Heart right ventricle (tissue), 16 donors: ENCODE measurements at regions not wholly inside any gene's neighbourhood (a gene's known extent, or its start where the extent isn't known, plus 50 kb on each side); places are given as distances from the start of the nearest gene placed in this dataset.

Experiments
- ATAC-seq, 8 donors: fragments of 200-7000 bp; cut with Tn5 transposase; one replicate each; pipeline ENCODE4 v1.9.1; 2020; ENCODE audit warnings: mild to moderate bottlenecking in 8 of 8, moderate library complexity in 8 of 8, moderate number of reproducible peaks in 1 of 8
- DNase-seq, 2 donors: peaks; one replicate each; pipeline ENCODE4 v3.0.0-alpha.2; 2020
- H3K27ac ChIP-seq, 10 donors: fragments of 200-600 bp; sonication (generic) in 2 of 10; one replicate each; pipeline versions ENCODE4 v1.5.0 to v1.8.0; 2020 to 2022; ENCODE audit warnings: mild to moderate bottlenecking in 3 of 10
- H3K27me3 ChIP-seq, 7 donors: fragments of 200-600 bp; one replicate each; pipeline ENCODE4 v1.8.0; 2021 to 2022; ENCODE audit warnings: mild to moderate bottlenecking in 2 of 7
- H3K36me3 ChIP-seq, 9 donors: fragments of 200-600 bp; sonication (generic) in 1 of 9; one replicate each; pipeline versions ENCODE4 v1.5.0 to v1.8.0; 2020 to 2022; ENCODE audit warnings: mild to moderate bottlenecking in 2 of 9
- H3K4me1 ChIP-seq, 9 donors: fragments of 200-600 bp; sonication (generic) in 1 of 9; one replicate each; pipeline versions ENCODE4 v1.5.0 to v1.8.0; 2020 to 2022; ENCODE audit warnings: mild to moderate bottlenecking in 4 of 9
- H3K4me3 ChIP-seq, 10 donors: fragments of 200-600 bp; sonication (generic) in 2 of 10; one replicate each; pipeline versions ENCODE4 v1.5.0 to v1.8.0; 2020 to 2022; ENCODE audit warnings: mild to moderate bottlenecking in 7 of 10, moderate library complexity in 2 of 10
- H3K9me3 ChIP-seq, 11 donors: fragments of 200-600 bp in 10 of 11; sonication (generic) in 2 of 11; one replicate each; pipeline versions ENCODE4 v1.5.0 to v1.8.0; 2013 to 2022; ENCODE audit warnings: mild to moderate bottlenecking in 2 of 11, control low read depth in 1 of 11, moderate library complexity in 1 of 11
- WGBS, 2 donors: extraction: QIAGEN DNeasy Blood & Tissue Kit; methylation state at CpG; one replicate each; pipeline ENCODE4 v1.1.7; 2013; ENCODE audit warnings: inconsistent platforms in 1 of 2; 5-methylcytosine and 5-hydroxymethylcytosine counted together
- intact Hi-C, 10 donors: fragments of 100-400 bp; cut with DNase I; formaldehyde crosslinking; loops; one replicate each; pipeline versions ENCODE4 v1.11.1 to v1.14.2; 2022
- TF ChIP-seq, protein P1 (sequence below), 9 donors: fragments of 200-600 bp; sonication (generic) in 2 of 9; IDR thresholded peaks; one replicate each; pipeline versions ENCODE4 v1.5.0 to v1.8.0; 2021 to 2022; ENCODE audit warnings: antibody characterized with exemption in 9 of 9, mild to moderate bottlenecking in 5 of 9, moderate library complexity in 1 of 9
- donor health status: Arrhythmogenic right ventricular cardiomyopathy.
- donor health status: ischemic (EF 13 %, LVEDD 7.1; RV severe dilation, severe dysfunction).
- donor health status: healthy with polysubstance abuse.
- donor health status: DM: no; HTN: yes; CAD: no.
- donor health status: DM: no; HTN: no; CAD: no.
- donor health status: ischemic (EF 25% LVEDD 6.9; RV normal size, moderate dysfunction).
- donor health status: ischemic (EF 25% LVEDD 5.7; RV mildly dilated, moderate dysfunction).
- donor health status: healthy.
- donor health status: DM: yes; HTN: yes; CAD: no.
- donor health status: Ischemic cardiomyopathy.
- donor health status: ischemic (EF 35%, LVEDD 5.7; RV mildly dilated, moderate dysfunction).
- donor health status: nonischemic (EF 11% LVEDD 7.7; RV severe dilation, severe dysfunction).
- donor health status: DM: yes; HTN: yes; CAD: no.
- donor health status: PGD.
- donor health status: ischemic (EF 29% LVEDD 5.4; RV normal size, mild dysfunction).
- donor health status: nonischemic (EF 23%, LVEDD 6.1; RV moderate dilation, normal function).

DNA sequence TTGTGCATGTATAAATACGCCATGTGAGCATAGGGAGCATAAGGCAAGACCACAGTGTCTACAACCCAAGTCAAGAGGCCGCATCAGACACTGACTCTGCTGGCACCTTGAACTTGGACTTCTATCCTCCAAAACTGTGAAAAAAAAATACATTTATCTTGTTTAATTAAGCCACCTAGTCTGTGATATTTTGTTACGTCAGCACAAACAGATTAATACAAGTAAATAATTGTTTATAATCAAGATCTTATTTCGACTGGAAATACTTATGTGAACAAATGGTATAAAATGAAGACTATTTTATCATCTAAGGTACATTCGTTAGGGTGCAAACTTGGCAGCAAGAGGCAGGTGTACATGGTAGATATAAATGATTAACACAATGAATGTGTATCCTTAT, 599.3 kb upstream of the LRRC4C start:
- intact Hi-C loops: no loop called here
- no peaks in the 10 kb centered on the region for H3K27me3 ChIP-seq
- H3K27ac ChIP-seq: no peak overlapping the region
- H3K9me3 ChIP-seq: peaks cover 0 to 3% (median 0%) of the 10 kb centered on the region in 11 donors
- H3K4me1 ChIP-seq: no peaks in the 10 kb centered on the region
- TF ChIP-seq, protein P1, sequence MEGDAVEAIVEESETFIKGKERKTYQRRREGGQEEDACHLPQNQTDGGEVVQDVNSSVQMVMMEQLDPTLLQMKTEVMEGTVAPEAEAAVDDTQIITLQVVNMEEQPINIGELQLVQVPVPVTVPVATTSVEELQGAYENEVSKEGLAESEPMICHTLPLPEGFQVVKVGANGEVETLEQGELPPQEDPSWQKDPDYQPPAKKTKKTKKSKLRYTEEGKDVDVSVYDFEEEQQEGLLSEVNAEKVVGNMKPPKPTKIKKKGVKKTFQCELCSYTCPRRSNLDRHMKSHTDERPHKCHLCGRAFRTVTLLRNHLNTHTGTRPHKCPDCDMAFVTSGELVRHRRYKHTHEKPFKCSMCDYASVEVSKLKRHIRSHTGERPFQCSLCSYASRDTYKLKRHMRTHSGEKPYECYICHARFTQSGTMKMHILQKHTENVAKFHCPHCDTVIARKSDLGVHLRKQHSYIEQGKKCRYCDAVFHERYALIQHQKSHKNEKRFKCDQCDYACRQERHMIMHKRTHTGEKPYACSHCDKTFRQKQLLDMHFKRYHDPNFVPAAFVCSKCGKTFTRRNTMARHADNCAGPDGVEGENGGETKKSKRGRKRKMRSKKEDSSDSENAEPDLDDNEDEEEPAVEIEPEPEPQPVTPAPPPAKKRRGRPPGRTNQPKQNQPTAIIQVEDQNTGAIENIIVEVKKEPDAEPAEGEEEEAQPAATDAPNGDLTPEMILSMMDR (IDR thresholded peaks at IDR 0.05): no peak
- ATAC-seq (no peak), DNase-seq (no peak)
- H3K36me3 ChIP-seq: no peaks in the 10 kb centered on the region
- WGBS, 2 donors: 81 to 82% methylated on average over 5 of the region's 5 CpGs
- no peak overlapping the region for H3K4me3 ChIP-seq

DNA sequence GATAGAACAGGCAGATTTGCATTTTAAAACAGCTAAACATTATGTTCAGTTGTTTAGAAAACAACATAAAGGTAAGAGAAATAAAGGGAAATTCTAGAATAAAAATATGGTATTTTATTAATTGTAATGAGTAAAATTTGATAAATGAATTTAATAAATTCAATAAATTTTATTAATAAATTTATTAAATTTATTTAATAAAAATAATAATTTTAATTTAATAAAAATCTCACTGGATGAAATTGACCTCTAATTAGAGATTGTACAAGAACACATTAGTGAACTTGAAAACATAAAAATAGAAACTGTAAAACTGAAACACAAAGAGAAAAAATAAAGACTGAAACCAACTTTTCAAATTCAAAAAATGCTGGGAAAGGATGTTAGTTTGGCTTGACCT, 605.7 kb upstream of the LRRC4C start:
- Histone ChIP-seq H3K27me3 (no peaks in the 10 kb centered on the region), H3K36me3 (no peaks in the 10 kb centered on the region), H3K27ac (no peak overlapping the region), H3K4me3 (no peak overlapping the region), H3K4me1 (no peaks in the 10 kb centered on the region), H3K9me3 (peaks cover 0 to 11% (median 0%) of the 10 kb centered on the region in 11 donors)
- ATAC-seq (no peak), DNase-seq (no peak)
- intact Hi-C loops: no loop called here
- TF ChIP-seq, protein P1 (IDR thresholded peaks at IDR 0.05): no peak

DNA sequence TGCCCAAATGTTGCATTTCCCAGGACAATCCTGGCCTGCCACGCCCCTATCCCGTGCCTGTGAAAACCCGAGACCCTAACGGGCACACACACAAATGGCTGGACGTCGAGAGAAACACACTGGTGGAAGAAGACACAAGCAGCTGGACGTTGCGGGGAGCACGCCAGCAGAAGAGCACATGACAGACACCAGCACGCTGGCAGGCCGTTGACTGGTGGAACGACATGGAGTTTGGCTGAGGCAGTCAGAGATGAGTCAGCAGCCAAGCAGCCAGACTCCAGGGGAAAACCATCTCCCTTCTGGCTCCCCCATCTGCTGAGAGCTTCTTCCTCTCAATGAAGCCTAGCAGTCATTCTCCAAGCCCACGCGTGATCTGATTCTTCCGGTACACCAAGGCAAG, 606.7 kb upstream of the LRRC4C start:
- WGBS, 2 donors: 78 to 79% methylated on average over 15 of the region's 15 CpGs
- Histone ChIP-seq H3K36me3 (no peaks in the 10 kb centered on the region), H3K4me3 (no peak overlapping the region), H3K27ac (no peak overlapping the region), H3K27me3 (no peaks in the 10 kb centered on the region), H3K4me1 (no peaks in the 10 kb centered on the region), H3K9me3 (peaks cover 0 to 11% (median 0%) of the 10 kb centered on the region in 11 donors)
- ATAC-seq: peak in 1 of 8 donors; percentile 62
- TF ChIP-seq, protein P1 (IDR thresholded peaks at IDR 0.05): no peak
- DNase-seq: no peak
- intact Hi-C loops: no loop called here

DNA sequence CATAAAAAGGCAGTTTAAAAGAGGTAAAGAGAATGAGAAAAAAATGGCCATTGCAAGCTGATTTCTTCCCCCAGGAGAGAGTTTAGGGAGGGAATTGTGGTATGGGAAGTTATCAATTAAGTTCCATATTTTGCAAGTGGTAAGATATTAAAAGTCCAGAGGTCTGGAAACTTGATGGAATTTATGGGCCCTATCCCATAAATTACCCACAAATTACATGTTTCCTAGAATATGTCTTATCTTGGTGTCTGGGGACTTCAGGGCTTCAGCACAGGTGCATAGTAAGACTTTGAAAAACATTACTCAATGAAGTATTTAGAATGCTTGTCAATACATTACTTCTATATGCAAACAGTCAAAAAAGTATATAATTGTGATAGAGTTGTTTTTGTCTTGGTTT, 614.9 kb upstream of the LRRC4C start:
- no peaks in the 10 kb centered on the region for H3K27me3 ChIP-seq

More for the DNA sequence above, 614.9 kb upstream of the LRRC4C start:
- ATAC-seq (no peak), DNase-seq (no peak)
- TF ChIP-seq, protein P1 (IDR thresholded peaks at IDR 0.05): no peak
- Histone ChIP-seq H3K4me3 (no peak overlapping the region), H3K4me1 (no peaks in the 10 kb centered on the region), H3K9me3 (no peaks in the 10 kb centered on the region), H3K27ac (no peak overlapping the region), H3K36me3 (no peaks in the 10 kb centered on the region)
- intact Hi-C loops: no loop called here
